H1 (cell line): ENCODE measurements at regions not wholly inside any gene's neighbourhood (a gene's known extent, or its start where the extent isn't known, plus 50 kb on each side); places are given as distances from the start of the nearest gene placed in this dataset.

Experiments used
- CTCF ChIA-PET: fragments of 300-600 bp; sonication (Branson Sonifier 250); formaldehyde crosslinking; loops from one replicate; lab custom pipeline; 2021; ENCODE audit not compliant: partially characterized antibody; lab: Charles Lee
- POLR2A ChIA-PET: fragments of 300-600 bp; sonication (Branson Sonifier 250); formaldehyde crosslinking; loops from one replicate; lab custom pipeline; 2021; ENCODE audit warnings: inconsistent platforms; ENCODE audit not compliant: partially characterized antibody; lab: Charles Lee
- DNase-seq, 2 experiments: peaks; one replicate each; pipeline versions ENCODE4 v3.0.0 to v3.0.0-alpha.2; 2010 to 2022; ENCODE audit warnings: low spot score in 2 of 2, low read depth in 1 of 2, mixed read lengths in 1 of 2
- FAIRE-seq: peaks from 2 replicates; lab custom pipeline; 2011; peaks lifted over from hg19 to GRCh38; lab: Jason Lieb, UNC
- H2AFZ ChIP-seq: 2 replicates; pipeline ENCODE4 v1.8.1; 2012; ENCODE audit warnings: low read length, inconsistent platforms
- H2AK5ac ChIP-seq: 2 replicates; pipeline ENCODE4 v1.6.1; 2013; ENCODE audit warnings: low read depth, low read length
- H2BK120ac ChIP-seq: replicated peaks from 2 replicates; pipeline ENCODE3; 2013; ENCODE audit warnings: low read depth, low read length, inconsistent platforms
- H2BK12ac ChIP-seq: 2 replicates; pipeline ENCODE4 v1.6.1; 2013; ENCODE audit warnings: low read depth, low read length
- H2BK15ac ChIP-seq: 2 replicates; pipeline ENCODE4 v1.6.1; 2013; ENCODE audit warnings: low read length
- H2BK20ac ChIP-seq: 2 replicates; pipeline ENCODE4 v1.6.1; 2013; ENCODE audit warnings: low read length
- H2BK5ac ChIP-seq: 2 replicates; pipeline ENCODE4 v1.6.1; 2013; ENCODE audit warnings: low read depth, low read length
- H3K14ac ChIP-seq: 2 replicates; pipeline ENCODE4 v1.6.1; 2013; ENCODE audit warnings: inconsistent platforms; ENCODE audit not compliant: insufficient read length
- H3K18ac ChIP-seq: 2 replicates; pipeline ENCODE4 v1.6.1; 2013; ENCODE audit warnings: low read length; ENCODE audit errors: extremely low read depth
- H3K23ac ChIP-seq: 2 replicates; pipeline ENCODE4 v1.6.1; 2013; ENCODE audit warnings: inconsistent platforms; ENCODE audit not compliant: insufficient read length
- H3K23me2 ChIP-seq: 2 replicates; pipeline ENCODE4 v1.6.1; 2013; ENCODE audit warnings: low read depth, low read length
- H3K27ac ChIP-seq: 2 replicates; pipeline ENCODE4 v1.6.1; 2011; ENCODE audit warnings: low read depth, low read length, inconsistent platforms
- H3K27me3 ChIP-seq, 4 experiments: replicated peaks in 1 of 4; 1 replicate in 1 of 4; 2 replicates in 3 of 4; pipeline versions ENCODE4 v1.6.1 to v1.8.1; 2011 to 2013; ENCODE audit warnings: low read length in 3 of 4, mild to moderate bottlenecking in 3 of 4, inconsistent platforms in 2 of 4, mixed read lengths in 2 of 4, moderate library complexity in 1 of 4; ENCODE audit not compliant: control insufficient read depth in 3 of 4, insufficient read depth in 3 of 4; ENCODE audit errors: extremely low read depth in 1 of 4
- H3K36me3 ChIP-seq, 4 experiments: 2 replicates each; pipeline versions ENCODE4 v1.6.1 to v1.8.1; 2011 to 2013; ENCODE audit warnings: mild to moderate bottlenecking in 4 of 4, low read length in 3 of 4, moderate library complexity in 2 of 4, control low read depth in 1 of 4, inconsistent platforms in 1 of 4; ENCODE audit not compliant: insufficient read depth in 4 of 4, control insufficient read depth in 2 of 4
- H3K4ac ChIP-seq: replicated peaks from 2 replicates; pipeline ENCODE3; 2013; ENCODE audit warnings: low read length, low read depth, mixed read lengths, inconsistent platforms; ENCODE audit not compliant: insufficient read length
- H3K4me1 ChIP-seq, 4 experiments: replicated peaks in 1 of 4; 1 replicate in 1 of 4; 2 replicates in 3 of 4; pipeline versions ENCODE4 v1.6.1 to v1.8.1; 2011 to 2013; ENCODE audit warnings: low read length in 3 of 4, inconsistent platforms in 2 of 4, mixed read lengths in 1 of 4; ENCODE audit not compliant: insufficient read depth in 4 of 4, control insufficient read depth in 3 of 4
- H3K4me2 ChIP-seq, 2 experiments: 2 replicates each; pipeline versions ENCODE4 v1.6.1 to v1.8.1; 2011 to 2013; ENCODE audit warnings: low read depth in 2 of 2, low read length in 2 of 2, control low read depth in 1 of 2, inconsistent platforms in 1 of 2, mild to moderate bottlenecking in 1 of 2; ENCODE audit not compliant: insufficient read depth in 1 of 2
- H3K4me3 ChIP-seq, 4 experiments: fragments of 200-600, 300-600 bp in 1 of 4; sonication (generic), shearing (Covaris generic), sonication (Bioruptor Twin) in 1 of 4; 2 replicates each; pipeline versions ENCODE4 v1.5.1 to v1.8.1; 2011 to 2016; ENCODE audit warnings: low read length in 4 of 4, low read depth in 3 of 4, control low read depth in 2 of 4, inconsistent platforms in 2 of 4, mild to moderate bottlenecking in 2 of 4, mixed read lengths in 1 of 4, moderate library complexity in 1 of 4; ENCODE audit not compliant: insufficient read depth in 2 of 4; ENCODE audit errors: extremely low read depth in 1 of 4
- H3K56ac ChIP-seq: replicated peaks from 2 replicates; pipeline ENCODE3; 2013; ENCODE audit warnings: low read depth, mild to moderate bottlenecking, mixed read lengths, low read length, inconsistent platforms; ENCODE audit not compliant: insufficient read length
- H3K79me1 ChIP-seq: 2 replicates; pipeline ENCODE4 v1.6.1; 2013; ENCODE audit warnings: low read depth, low read length, control low read depth
- H3K79me2 ChIP-seq, 2 experiments: 2 replicates each; pipeline versions ENCODE4 v1.6.1 to v1.8.1; 2012 to 2013; ENCODE audit warnings: low read length in 2 of 2, mild to moderate bottlenecking in 2 of 2, inconsistent platforms in 1 of 2; ENCODE audit not compliant: insufficient read depth in 2 of 2, control insufficient read depth in 1 of 2
- H3K9ac ChIP-seq, 4 experiments: replicated peaks in 1 of 4; 1 replicate in 1 of 4; 2 replicates in 3 of 4; pipeline versions ENCODE4 v1.6.1 to v1.8.1; 2011 to 2013; ENCODE audit warnings: low read depth in 3 of 4, low read length in 3 of 4, control low read depth in 2 of 4, mild to moderate bottlenecking in 2 of 4, moderate library complexity in 2 of 4, inconsistent platforms in 1 of 4; ENCODE audit errors: extremely low read depth in 1 of 4
- H3K9me3 ChIP-seq, 2 experiments: 2 replicates each; pipeline versions ENCODE4 v1.6.1 to v1.8.1; 2012 to 2013; ENCODE audit warnings: mild to moderate bottlenecking in 2 of 2, moderate library complexity in 2 of 2, control low read depth in 1 of 2, inconsistent platforms in 1 of 2, low read depth in 1 of 2, low read length in 1 of 2, mixed read lengths in 1 of 2; ENCODE audit not compliant: insufficient read depth in 2 of 2
- H4K20me1 ChIP-seq, 2 experiments: replicated peaks in 1 of 2; 2 replicates each; pipeline versions ENCODE3 to v1.8.1; 2011 to 2013; ENCODE audit warnings: inconsistent platforms in 2 of 2, low read length in 2 of 2, mild to moderate bottlenecking in 1 of 2; ENCODE audit not compliant: insufficient read depth in 2 of 2, control insufficient read depth in 1 of 2
- H4K5ac ChIP-seq: 2 replicates; pipeline ENCODE4 v1.6.1; 2013; ENCODE audit warnings: low read length, low read depth, mixed read lengths, inconsistent platforms; ENCODE audit not compliant: insufficient read length
- H4K8ac ChIP-seq: 2 replicates; pipeline ENCODE4 v1.8.0; 2013; ENCODE audit warnings: mild to moderate bottlenecking, moderate library complexity, low read length, inconsistent platforms; ENCODE audit not compliant: insufficient read depth; ENCODE audit errors: extremely low read depth
- H4K91ac ChIP-seq: replicated peaks from 2 replicates; pipeline ENCODE3; 2013; ENCODE audit warnings: low read length, mixed read lengths, inconsistent platforms; ENCODE audit not compliant: insufficient read length
- EGR1 ChIP-seq: IDR thresholded peaks from 2 replicates; pipeline ENCODE4 v1.6.1; 2011; ENCODE audit warnings: low read depth, low read length, borderline replicate concordance
- WGBS, 2 experiments: shearing (Covaris generic) in 1 of 2; methylation state at CpG; one replicate each; pipeline versions ENCODE4 v1.1.6 to v1.1.7; 2013 to 2015; ENCODE audit warnings: low lambda C conversion rate in 2 of 2, mixed read lengths in 2 of 2, inconsistent platforms in 1 of 2, low coverage in 1 of 2, missing lambda C conversion rate in 1 of 2; ENCODE audit not compliant: insufficient replicate concordance in 2 of 2, insufficient coverage in 1 of 2, insufficient read length in 1 of 2; ENCODE audit errors: extremely low coverage in 1 of 2, missing lambda C conversion rate in 1 of 2; 5-methylcytosine and 5-hydroxymethylcytosine counted together

DNA sequence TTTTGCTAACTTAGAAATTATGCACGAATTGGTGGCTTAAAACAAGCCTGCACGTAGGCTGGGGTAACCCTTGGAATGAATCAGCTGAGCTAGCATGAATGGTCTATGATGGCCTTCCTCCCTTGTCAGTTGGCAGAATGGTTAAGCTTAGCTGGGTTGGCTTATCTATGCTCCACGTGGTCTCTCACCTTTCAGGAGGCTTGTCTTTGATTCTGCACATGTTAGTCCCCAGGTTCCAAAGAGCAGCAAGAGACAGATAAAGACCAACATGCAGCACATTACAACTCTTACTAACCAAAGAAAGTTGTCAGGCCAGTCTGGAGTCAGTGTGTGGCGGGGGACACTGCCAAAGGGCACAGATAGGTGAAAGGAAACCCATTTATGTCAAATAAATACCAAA, 700.9 kb upstream of the SYT4 start:
- Histone ChIP-seq H3K4me1 (no peaks in the 10 kb centered on the region), H2AFZ (no peak overlapping the region), H3K56ac (no peak overlapping the region), H4K8ac (no peak overlapping the region), H3K27ac (no peak overlapping the region), H3K9ac (no peak overlapping the region), H4K91ac (no peak overlapping the region), H2AK5ac (no peak overlapping the region), H3K36me3 (no peaks in the 10 kb centered on the region), H3K4me3 (no peak overlapping the region), H3K23me2 (no peaks in the 10 kb centered on the region)
- 92% methylated on average over 3 of the region's 4 CpGs; no CpG with 5 or more reads in 1 of the 2 experiments for WGBS, 2 experiments
- CTCF ChIA-PET = no interaction called here
- TF ChIP-seq EGR1 = no peak
- TF ChIP-seq, all 59 proteins: peak for 0
- Histone ChIP-seq H4K5ac (no peak overlapping the region), H3K27me3 (no peaks in the 10 kb centered on the region), H3K4ac (no peak overlapping the region), H3K4me2 (no peak overlapping the region), H3K23ac (no peak overlapping the region), H3K79me1 (no peaks in the 10 kb centered on the region), H2BK12ac (no peak overlapping the region), H2BK5ac (no peak overlapping the region), H3K79me2 (no peaks in the 10 kb centered on the region), H3K18ac (no peak overlapping the region), H4K20me1 (no peaks in the 10 kb centered on the region), H2BK120ac (no peak overlapping the region), H3K9me3 (no peaks in the 10 kb centered on the region), H3K14ac (no peak overlapping the region), H2BK15ac (no peak overlapping the region), H2BK20ac (no peak overlapping the region)
- no peak for DNase-seq
- POLR2A ChIA-PET = no interaction called here
- FAIRE-seq = no peak
